ENCODE measurements at regions not wholly inside any gene's neighbourhood (a gene's known extent, or its start where the extent isn't known, plus 50 kb on each side); places are given as distances from the start of the nearest gene placed in this dataset.

DNA sequence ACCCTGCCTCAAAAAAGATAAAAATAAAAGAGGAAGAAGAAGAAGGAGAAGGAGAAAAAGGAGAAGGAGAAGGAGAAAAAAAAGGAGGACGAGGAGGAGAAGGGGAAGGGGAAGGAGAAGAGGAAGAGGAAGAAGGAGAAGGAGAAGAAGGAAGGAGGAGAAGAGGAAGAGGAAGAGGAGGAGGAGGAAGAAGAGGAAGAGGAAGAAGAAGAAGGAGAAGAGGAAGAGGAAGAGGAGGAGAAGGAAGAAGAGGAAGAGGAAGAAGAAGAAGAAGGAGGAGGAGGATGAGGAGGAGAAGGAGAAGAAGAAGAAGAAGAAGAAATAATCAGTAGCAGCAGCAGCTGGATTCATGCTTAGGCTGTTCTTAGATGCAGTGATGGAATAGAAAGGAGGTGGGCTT, 159.7 kb downstream of the TFCP2L1 start:
- DNase-seq: no peak

DNA sequence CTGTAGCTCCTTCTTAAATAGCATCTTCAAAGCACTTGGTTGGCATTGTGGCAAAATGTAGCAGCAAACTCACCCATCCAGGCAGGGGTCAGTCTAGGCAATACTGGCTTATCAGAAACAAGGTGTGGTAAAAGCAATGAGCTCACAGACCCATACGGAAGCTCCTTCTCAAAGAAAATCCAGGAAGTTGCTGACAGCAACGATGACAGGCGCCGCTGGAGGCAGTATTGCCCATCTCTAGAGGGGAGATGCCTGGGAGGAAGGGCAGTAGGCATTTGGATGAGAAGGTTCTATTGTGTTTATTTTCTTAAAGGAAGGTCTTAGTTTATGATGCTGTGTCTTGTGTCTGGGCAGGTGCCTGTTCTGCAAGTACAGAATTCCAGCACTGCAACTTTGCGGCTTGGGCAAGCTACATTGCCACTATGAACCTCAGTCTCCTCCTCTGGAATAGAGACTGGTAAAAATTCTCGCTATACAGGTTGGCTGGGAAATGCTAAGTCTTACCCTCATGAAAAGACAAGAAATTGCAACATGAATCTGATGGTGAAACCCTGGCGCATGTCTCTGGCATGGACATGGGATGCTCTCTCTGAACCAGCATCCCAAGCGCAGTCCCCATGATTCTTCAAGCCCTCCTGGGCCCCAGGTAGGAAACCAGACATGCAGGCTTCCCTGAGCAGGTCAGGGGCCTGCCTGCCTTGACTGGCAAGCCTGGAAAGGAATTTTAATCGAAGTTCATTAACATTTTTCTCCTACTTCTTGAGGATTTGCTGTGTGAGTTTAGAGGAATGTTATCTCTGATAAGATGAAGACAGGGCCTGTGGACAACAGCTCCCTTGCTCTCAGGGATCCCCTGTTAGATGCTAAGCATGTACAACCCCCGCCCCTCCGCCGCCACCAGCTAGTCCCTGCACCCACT, 156.0 kb downstream of the TFCP2L1 start:
- no peak for DNase-seq

DNA sequence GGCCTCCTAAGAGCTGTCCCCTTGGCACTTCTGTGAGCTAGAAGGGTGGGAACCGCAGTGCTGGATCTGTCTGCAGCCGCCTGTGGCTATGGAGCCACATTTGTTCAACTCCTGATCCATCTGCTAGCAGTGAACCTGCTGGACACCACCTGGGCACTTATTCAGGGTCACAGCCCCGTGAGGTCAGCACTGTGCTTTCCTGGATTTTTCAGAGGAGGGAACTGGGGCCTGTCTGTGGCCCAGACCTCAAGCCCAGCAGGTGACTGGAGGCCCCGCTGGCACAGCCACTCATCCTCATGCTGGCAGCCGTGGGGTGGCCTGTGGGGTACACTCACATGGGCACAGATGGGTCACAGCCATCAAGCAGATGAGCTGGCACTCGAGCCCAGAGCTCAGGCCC, 155.3 kb downstream of the TFCP2L1 start:
- DNase-seq: no peak

DNA sequence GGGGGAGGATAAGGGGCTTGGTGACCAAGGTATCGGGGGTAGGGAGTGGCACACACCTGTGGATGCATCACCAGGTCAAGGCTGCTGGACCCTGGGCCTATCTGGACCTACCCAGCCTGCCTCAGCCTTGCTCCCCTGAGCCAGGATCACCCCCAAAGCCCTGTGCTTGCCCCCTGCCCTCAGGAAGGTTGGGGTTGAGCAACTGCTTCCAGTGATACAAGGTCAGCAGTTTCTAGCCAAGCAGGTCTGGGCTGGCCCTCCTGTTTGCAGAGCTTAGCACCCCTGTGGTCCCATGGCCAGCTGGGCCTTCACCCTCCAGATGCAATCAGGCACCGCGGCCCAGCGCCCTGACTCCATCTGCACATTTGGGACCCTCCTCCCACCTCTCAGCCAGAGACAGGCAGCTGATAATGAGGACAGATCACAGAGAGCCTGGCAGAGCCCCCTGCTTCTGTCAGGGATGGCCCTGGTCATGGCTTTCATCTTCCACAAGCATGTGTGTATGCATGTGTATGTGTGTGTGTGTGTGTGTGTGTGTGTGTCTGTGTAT, 154.6 kb downstream of the TFCP2L1 start:
- DNase-seq: no peak

DNA sequence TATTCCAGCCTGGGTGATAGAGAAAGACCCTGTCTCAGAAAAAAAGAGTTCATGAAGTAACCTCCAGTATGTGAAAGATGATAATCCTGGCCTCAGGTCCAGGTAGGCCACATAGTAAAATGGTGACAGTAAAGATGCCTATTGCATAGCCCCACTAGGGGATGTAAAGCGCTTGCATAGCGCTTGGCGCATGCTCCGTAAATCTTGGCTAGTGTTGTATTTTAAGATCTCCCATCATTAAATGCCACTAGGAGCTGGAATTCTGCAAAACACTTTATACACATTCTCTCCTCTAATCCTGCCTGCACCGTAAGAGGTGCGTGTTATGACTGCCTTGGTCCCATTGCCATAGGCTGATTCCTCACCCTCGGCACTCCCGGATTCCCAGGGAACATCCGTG, 153.6 kb downstream of the TFCP2L1 start:
- DNase-seq: no peak

DNA sequence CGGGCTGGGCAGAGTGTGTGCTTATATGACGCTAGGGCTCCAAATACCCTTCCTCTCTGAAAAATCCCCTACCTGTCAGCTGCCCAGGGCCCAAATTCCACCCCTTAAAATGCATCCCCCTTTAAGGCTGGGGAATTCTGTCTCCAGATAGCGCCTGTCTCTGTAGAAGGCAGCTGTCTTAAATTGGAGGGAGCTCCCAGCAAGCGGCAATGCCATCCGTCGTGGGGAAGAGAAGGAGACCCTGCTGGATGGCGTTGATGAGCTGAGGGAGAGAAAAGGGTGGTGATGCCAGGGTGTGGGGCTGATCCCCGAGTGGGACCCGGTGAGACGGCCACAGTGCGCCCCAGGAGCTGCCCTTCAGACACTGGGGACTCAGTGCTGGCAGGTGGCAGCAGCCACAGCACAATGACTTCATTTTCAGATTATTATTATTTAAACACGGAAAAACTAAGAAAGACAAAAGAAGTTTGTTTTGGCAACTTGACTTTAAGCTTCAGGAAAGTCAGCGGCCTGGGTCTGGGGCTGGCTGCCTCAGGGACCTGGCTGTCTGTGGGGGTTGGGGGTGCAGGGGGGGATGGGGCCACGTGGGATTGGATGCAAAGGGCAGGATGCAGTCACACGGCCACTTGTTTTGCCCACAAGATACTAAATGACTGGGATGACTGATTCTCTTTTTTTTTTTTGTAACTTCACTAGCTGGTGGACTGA, 152.8 kb downstream of the TFCP2L1 start:
- no peak for DNase-seq

DNA sequence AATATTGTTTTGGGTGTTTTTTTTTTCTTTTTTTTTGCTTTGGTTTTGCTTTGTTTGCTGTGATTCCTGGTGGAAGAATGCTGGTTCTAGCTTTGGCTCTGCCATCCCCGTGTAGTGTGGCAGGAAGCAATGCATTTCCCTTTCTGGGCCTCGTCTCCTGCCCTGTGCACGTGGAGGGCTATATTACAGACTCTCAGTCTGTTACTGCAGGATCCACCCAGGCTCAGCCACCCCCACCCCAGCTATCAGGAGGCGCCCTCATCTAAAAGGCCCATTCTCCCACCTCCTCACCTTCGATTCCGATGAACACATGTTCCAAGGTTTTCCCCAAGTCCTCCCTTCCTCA, 152.3 kb downstream of the TFCP2L1 start:
- no peak for DNase-seq

DNA sequence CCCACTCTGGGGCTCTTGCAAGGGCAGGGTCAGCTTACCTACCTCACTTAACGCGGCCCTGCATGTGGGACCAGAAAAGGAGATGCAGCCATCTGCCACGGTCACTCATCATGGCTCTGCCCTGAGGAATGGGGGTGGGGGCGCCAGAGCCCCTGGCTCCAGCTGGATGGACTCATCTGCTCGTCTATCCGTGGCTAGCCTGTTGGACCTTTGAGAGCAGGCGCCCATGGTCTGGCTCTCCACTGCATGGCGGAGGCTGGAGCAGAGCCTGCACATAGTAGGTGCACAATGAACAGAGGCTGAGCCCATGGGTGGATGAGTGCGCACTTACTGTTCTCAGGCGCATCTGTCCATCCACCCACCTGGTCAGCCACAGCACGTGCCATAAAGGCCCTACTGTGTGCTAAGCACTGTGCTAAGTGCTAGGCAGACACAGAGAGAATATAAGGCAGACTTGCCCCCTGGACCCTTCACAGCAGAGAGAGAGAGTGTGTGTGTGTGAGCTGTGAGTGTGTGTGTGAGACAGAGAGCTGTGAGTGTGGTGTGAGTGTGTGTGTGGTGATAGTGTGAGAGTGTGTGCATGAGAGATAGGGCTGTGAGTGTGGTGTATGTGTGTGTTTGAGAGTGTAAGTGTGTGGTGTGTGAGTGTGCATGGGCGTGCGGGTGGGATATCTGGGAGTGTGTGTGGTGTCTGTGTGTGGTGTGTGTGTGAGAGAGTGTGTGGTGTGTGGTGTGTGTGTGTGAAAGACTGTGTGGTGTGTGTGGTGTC, 151.3 kb downstream of the TFCP2L1 start:
- no peak for DNase-seq

DNA sequence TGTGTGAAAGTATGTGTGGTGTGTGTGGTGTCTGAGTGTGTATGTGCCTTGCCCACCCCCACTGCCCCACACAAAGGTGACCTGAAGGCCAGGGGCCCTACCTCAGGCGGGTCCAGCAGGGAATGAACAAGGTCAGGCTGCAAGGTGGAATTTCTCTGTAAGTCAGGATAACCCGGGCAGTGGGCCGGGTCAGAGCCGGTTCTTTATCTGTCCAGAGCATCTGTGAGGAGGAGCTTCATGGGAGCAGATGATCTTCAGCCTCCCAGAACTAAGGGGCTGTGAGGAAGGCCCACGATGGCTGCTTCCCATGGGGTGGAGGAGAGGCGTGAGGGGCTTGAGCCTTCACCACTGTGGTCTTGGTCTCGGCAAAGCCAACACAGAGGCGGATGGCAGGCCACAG, 150.3 kb downstream of the TFCP2L1 start:
- no peak for DNase-seq

DNA sequence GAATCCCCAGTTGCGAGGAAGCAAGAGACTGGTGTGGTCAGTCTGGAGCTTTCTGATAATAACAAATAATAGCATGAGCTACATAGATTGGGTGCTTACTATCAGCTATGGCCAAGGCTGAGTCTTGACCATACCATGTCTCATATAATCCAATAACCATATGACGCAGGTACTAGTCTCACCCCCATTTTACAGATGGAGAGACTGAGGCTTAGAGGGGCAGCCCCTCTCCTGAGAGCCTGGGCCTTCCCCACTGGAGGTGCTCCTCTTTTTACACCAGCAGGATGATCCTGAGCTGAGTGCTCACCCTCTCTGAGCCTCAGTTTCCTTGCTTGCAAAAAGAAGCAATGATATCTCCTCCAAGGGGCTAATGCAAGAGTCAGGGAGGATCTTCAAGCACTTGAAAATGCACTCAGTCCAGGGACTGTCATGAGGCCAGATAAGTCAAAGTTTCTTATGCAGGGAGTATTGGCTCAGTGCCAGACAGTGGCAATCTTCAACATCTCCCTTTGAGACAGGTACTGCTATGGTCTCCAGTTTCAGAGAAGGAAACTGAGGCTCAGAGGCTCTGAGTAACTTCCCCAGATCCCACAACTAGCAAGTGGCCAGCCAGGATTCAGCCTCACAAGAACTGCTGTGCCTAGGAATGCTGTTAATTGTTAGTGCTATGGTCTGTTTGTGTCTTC, 149.7 kb downstream of the TFCP2L1 start:
- no peak for DNase-seq

DNA sequence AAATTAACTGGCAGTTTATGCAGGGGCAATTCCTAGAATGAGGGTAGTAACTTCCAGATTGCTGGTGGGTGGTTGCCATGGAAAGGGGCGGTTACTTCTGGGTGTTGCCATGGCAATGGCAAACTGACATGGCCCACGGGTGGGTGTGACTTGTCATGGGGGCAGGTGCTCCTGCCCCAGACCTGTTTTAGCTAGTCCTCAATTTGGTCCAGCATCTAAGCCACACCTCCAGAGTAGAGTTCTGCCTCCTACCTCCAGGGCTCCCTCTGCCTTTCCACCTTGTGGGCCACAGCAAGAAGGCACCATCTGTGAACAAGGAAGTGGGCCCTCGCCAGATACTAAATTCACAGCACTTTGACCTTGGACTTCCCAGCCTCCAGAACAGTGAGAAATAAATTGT, 148.7 kb downstream of the TFCP2L1 start:
- no peak for DNase-seq

DNA sequence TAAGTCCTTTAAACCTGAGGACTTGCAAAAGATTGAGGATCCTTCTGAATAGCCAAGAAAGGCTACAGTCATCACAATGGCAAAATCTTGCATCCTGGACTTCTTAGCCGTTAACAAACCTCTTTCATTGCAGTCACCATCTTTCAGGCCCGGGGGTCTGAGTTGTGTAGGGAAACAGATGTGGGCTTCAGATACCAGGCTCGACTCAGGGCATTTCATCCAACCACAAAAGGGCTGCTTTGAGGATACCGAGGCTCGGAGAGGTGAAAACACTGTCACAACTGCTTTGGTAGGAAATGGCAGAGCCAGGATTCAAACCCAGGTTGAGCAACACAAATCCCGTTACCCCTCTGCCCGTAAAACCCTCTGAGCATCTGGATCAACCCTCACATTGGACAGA, 147.4 kb downstream of the TFCP2L1 start:
- DNase-seq: no peak

DNA sequence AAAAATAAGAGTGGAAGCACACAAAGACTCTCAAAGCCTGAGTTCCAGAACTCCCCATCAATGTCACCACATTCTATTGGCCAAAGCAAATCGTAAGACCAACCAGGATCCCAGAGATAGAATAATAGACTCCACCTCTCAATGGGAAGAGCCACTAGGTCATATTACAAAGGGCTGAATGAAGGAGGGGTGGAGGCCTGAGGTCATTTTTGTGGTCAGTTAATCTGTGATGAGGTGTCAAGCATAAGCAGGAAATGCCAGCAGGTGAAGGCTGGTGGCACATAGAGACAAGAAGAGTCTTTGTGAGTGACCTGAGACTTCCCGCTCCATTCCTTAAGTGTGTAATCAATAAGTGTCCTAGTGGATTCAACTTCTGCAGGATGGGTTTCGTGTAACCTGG, 144.3 kb downstream of the TFCP2L1 start:
- DNase-seq: no peak

DNA sequence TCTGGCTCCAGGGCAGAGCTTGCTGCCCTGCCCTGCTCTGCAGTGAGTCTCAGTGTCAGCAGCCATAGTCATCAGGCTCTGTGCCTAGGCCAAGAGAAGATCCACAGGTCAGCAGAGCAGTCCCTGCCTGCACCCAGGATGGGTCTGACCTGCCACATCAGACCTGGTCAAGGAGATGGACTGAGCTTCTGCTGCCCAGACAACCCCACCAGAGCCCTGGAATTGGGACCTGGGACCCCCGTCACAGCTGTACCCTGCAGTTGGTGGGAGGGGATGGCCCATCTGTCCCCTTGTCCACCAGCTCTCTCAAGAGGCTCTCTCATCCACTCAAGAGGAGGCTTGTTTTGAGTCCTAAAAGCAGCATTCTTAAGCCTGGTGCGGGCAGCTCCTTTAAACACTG, 142.6 kb downstream of the TFCP2L1 start:
- DNase-seq: no peak

DNA sequence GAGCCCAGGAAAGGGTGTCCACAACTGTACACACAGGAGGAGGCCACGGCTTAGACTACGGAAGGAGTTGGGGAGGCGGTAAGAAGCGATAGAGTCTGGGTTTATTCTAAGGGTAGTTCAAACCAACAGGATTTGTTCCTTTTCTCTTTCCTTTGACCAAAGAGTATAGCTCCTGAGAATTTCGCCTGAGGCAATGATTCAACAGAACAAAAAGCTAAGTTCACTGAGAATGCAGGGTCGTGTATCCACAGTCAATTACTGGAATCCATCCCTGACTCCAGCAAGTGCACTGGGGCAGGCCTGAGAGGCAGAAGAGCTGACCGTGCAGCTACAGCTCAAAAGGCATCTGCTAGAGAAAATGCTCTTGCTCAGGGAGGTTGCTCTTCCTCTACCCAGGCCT, 140.9 kb downstream of the TFCP2L1 start:
- DNase-seq: no peak

DNA sequence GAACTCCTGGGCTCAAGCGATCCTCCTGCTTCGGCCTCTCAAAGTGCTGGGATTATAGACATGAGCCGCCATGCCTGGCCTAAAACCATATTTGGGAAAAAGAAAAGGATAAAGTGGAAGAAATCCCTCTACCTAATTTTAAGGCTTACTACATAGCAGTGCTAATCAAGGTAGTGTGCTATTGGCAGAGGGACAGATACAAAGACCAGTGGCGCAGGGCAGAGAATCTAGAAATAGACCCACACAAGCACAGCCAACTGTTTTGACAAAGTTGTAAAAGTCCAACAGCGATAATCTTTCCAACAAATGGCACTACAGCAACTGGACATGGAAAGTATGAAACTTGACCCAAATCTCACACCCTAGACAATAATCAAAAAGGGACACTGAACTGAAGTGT, 138.4 kb downstream of the TFCP2L1 start:
- no peak for DNase-seq

DNA sequence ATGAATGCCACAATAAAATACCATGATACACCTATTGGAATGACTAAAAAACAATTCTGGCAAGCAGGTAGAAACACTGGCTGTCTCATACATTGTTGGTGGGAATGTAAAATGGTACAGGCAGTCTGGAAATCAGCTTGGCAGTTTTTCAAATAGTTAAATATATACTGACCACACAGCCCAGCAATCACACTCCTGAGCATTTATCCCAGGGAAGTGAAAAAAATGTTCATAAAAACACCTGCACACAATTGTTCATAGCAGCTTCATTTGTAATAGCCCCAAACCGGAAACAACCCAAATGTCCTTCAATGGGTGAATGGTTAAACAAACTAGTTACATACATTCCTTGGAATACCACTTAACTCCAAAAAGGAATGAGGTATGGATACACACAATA, 137.2 kb downstream of the TFCP2L1 start:
- no peak for DNase-seq

DNA sequence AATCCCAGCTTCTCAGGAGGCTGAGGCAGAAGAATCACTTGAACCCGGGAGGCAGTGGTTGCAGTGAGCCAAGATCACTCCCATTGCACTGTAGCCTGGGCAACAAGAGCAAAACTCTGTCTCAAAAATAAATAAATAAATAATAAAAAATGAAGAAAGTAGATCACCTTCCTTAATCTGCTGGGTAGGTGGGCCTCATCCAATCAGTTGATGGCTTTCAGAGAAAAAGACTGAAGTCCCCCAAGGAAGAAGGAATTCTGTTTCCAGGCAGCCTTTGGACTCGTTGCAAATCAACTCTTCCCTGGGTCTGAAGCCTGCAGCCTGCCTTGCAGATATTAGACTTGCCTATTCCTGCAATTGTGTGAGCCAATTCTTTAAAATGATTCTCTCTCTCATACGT, 136.5 kb downstream of the TFCP2L1 start:
- no peak for DNase-seq

DNA sequence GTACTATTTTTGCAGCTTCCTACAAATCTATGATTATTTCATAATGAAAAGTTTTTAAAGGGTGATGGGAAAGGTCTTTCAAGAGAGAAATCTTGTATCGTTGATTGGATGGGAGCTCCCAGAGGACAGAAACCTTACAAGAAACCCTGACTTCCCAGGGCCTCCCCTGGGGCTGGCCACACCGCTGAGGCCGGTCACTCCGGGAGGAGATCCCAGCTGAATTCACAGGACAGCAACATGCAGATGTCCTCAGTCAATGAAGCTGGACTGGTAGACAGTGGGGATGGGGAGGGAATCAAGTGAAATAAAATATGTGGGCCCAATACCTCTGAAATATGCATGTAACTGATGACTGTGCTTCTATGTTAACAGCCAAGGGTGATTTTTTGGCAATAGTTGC, 135.6 kb downstream of the TFCP2L1 start:
- DNase-seq: no peak

DNA sequence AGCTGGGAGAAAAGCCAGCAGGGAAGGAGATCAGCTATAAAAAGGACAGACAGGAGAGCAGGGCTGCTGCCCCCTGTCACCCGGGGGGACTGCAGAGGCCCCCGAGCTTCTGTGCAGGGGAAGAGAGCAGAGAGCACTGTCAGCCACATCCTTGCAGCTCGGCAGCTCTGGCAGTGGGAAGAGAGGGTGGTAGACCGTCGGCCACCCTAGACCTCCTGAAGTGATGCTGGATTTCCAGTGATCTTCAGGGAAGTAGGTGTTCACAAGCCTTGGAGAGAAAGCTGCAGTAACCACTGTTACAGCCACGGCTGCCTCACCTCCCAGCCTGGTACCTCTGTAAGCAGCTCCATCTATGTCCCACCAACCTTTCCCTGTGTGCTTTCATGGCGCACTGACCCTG, 134.9 kb downstream of the TFCP2L1 start:
- no peak for DNase-seq

DNA sequence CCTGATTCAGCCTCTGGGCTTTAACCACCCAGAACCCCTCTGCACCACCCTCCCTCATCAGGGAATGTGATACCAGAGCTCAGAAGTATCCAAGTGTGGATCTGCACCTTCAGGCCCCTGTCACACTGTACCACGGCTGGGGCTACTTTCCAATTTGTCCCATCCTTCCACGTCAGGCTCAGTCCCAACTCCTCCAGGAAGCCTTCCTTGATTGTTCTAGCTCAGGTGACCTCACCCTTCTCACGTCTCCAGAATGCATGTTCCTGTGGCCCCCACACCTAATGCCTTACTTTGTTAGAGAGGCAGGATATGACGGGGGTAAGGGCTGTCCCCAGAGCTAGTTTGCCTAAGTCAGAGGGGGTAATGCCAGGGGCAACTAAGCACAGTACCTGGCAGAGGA, 134.3 kb downstream of the TFCP2L1 start:
- DNase-seq: no peak

DNA sequence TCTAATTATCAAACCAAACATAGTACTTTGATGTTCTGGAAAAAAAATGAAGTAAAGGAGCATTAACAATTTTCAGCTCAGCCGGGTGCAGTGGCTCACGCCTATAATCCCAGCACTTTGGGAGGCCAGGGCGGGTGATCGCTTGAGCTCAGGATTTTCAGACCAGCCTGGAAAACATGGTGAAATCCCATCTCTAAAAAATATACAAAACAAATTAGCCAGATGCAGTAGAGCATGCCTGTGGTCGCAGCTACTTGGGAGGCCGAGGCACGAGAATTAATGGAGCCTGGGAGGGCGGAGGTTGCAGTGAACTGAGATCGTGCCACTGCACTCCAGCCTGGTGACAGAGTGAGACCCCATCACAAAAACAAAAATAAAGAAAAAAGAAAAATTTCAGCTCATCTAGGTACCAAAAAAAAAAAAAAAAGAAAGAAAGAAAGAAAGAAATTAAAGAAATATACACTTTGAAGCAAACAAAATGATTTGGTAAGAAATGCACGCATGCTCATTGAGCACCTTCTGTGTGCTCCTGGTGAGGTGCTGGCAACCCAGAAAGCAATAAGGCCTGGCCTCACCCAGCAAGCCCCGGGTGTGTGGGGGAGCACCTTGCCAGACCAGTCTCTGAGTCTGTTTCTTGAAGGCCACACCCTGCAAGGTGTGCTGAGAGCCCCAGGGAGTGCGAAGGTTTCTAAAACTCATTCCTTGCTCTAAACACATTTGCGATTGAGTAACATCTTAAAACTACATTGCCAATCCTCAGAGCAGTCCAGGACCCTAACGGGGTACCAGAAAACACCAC, 133.5 kb downstream of the TFCP2L1 start:
- DNase-seq: no peak
